ENCODE measurements at regions not wholly inside any gene's neighbourhood (a gene's known extent, or its start where the extent isn't known, plus 50 kb on each side); places are given as distances from the start of the nearest gene placed in this dataset.

GRCh38 chr11:105236664-105237063 is 97.1 kb upstream of the CARD18 start:
- peak; percentile 53 for DNase-seq (ENCODE audit: low read depth)

- no peak for DNase-seq (ENCODE audit: low read depth)
Observed at GRCh38 chr11:105233285-105233684, 93.7 kb upstream of the CARD18 start.

- no peak for DNase-seq (ENCODE audit: low read depth)
Observed at GRCh38 chr11:105232021-105232420, 92.5 kb upstream of the CARD18 start.

- no peak for DNase-seq (ENCODE audit: low read depth)
Observed at GRCh38 chr11:105230586-105230985, 91.0 kb upstream of the CARD18 start.

GRCh38 chr11:105229761-105230160 is 90.2 kb upstream of the CARD18 start:
- peak; percentile 37 for DNase-seq (ENCODE audit: low read depth)

GRCh38 chr11:105229257-105229656 is 89.7 kb upstream of the CARD18 start:
- DNase-seq (ENCODE audit: low read depth), result peak; percentile 21

GRCh38 chr11:105227363-105227762 is 87.8 kb upstream of the CARD18 start:
- DNase-seq (ENCODE audit: low read depth), result no peak

- no peak for DNase-seq (ENCODE audit: low read depth)
Observed at GRCh38 chr11:105226766-105227165, 87.2 kb upstream of the CARD18 start.

- DNase-seq (ENCODE audit: low read depth), result no peak
Observed at GRCh38 chr11:105226091-105226490, 86.5 kb upstream of the CARD18 start.

GRCh38 chr11:105224482-105225253 is 85.1 kb upstream of the CARD18 start:
- no peak for DNase-seq (ENCODE audit: low read depth)

- DNase-seq (ENCODE audit: low read depth), result no peak
Observed at GRCh38 chr11:105220121-105220520, 80.6 kb upstream of the CARD18 start.

GRCh38 chr11:105219670-105220069 is 80.1 kb upstream of the CARD18 start:
- no peak for DNase-seq (ENCODE audit: low read depth)

GRCh38 chr11:105219269-105219668 is 79.7 kb upstream of the CARD18 start:
- no peak for DNase-seq (ENCODE audit: low read depth)

GRCh38 chr11:105215528-105215927 is 76.0 kb upstream of the CARD18 start:
- DNase-seq (ENCODE audit: low read depth), result no peak

GRCh38 chr11:105211806-105212554 is 72.4 kb upstream of the CARD18 start:
- DNase-seq (ENCODE audit: low read depth), result no peak

GRCh38 chr11:105208019-105208418 is 68.5 kb upstream of the CARD18 start:
- no peak for DNase-seq (ENCODE audit: low read depth)

- DNase-seq (ENCODE audit: low read depth), result no peak
Observed at GRCh38 chr11:105206633-105207032, 67.1 kb upstream of the CARD18 start.

GRCh38 chr11:105204636-105205035 is 65.1 kb upstream of the CARD18 start:
- DNase-seq (ENCODE audit: low read depth), result no peak

GRCh38 chr11:105203569-105204240 is 64.1 kb upstream of the CARD18 start:
- no peak for DNase-seq (ENCODE audit: low read depth)

GRCh38 chr11:105202844-105203548 is 63.4 kb upstream of the CARD18 start:
- DNase-seq (ENCODE audit: low read depth), result no peak

GRCh38 chr11:105202422-105202821 is 62.9 kb upstream of the CARD18 start:
- no peak for DNase-seq (ENCODE audit: low read depth)

- no peak for DNase-seq (ENCODE audit: low read depth)
Observed at GRCh38 chr11:105201166-105201565, 61.6 kb upstream of the CARD18 start.
